ENCODE measurements at regions not wholly inside any gene's neighbourhood (a gene's known extent, or its start where the extent isn't known, plus 50 kb on each side); places are given as distances from the start of the nearest gene placed in this dataset.

GRCh38 chr4:37068580-37068979 is 176.0 kb upstream of the NWD2 start:
- no peak for DNase-seq (ENCODE audit: low read depth)

- no peak for DNase-seq (ENCODE audit: low read depth)
Measured at GRCh38 chr4:37070041-37070440, 174.5 kb upstream of the NWD2 start.

- DNase-seq (ENCODE audit: low read depth) = no peak
Measured at GRCh38 chr4:37071576-37071975, 173.0 kb upstream of the NWD2 start.

GRCh38 chr4:37073226-37073840 is 171.2 kb upstream of the NWD2 start:
- DNase-seq (ENCODE audit: low read depth) = peak; percentile 77

- peak; percentile 61 for DNase-seq (ENCODE audit: low read depth)
Measured at GRCh38 chr4:37082912-37083311, 161.6 kb upstream of the NWD2 start.

- DNase-seq (ENCODE audit: low read depth) = peak; percentile 30
Measured at GRCh38 chr4:37095925-37096324, 148.6 kb upstream of the NWD2 start.

- no peak for DNase-seq (ENCODE audit: low read depth)
Measured at GRCh38 chr4:37101182-37101581, 143.4 kb upstream of the NWD2 start.

GRCh38 chr4:37101686-37102085 is 142.9 kb upstream of the NWD2 start:
- no peak for DNase-seq (ENCODE audit: low read depth)

GRCh38 chr4:37109756-37110155 is 134.8 kb upstream of the NWD2 start:
- no peak for DNase-seq (ENCODE audit: low read depth)

GRCh38 chr4:37124800-37125199 is 119.7 kb upstream of the NWD2 start:
- DNase-seq (ENCODE audit: low read depth) = no peak

- no peak for DNase-seq (ENCODE audit: low read depth)
Measured at GRCh38 chr4:37126051-37126450, 118.5 kb upstream of the NWD2 start.

- no peak for DNase-seq (ENCODE audit: low read depth)
Measured at GRCh38 chr4:37130465-37130864, 114.1 kb upstream of the NWD2 start.

- DNase-seq (ENCODE audit: low read depth) = no peak
Measured at GRCh38 chr4:37132351-37132974, 112.1 kb upstream of the NWD2 start.

- DNase-seq (ENCODE audit: low read depth) = peak; percentile 31
Measured at GRCh38 chr4:37132975-37133360, 111.6 kb upstream of the NWD2 start.

- no peak for DNase-seq (ENCODE audit: low read depth)
Measured at GRCh38 chr4:37138019-37138653, 106.4 kb upstream of the NWD2 start.

GRCh38 chr4:37138789-37139188 is 105.8 kb upstream of the NWD2 start:
- no peak for DNase-seq (ENCODE audit: low read depth)

- no peak for DNase-seq (ENCODE audit: low read depth)
Measured at GRCh38 chr4:37139987-37140386, 104.6 kb upstream of the NWD2 start.

- no peak for DNase-seq (ENCODE audit: low read depth)
Measured at GRCh38 chr4:37146260-37146659, 98.3 kb upstream of the NWD2 start.

GRCh38 chr4:37157476-37158167 is 86.9 kb upstream of the NWD2 start:
- no peak for DNase-seq (ENCODE audit: low read depth)

GRCh38 chr4:37160653-37161052 is 83.9 kb upstream of the NWD2 start:
- DNase-seq (ENCODE audit: low read depth) = no peak

- DNase-seq (ENCODE audit: low read depth) = no peak
Measured at GRCh38 chr4:37165844-37166243, 78.7 kb upstream of the NWD2 start.

- DNase-seq (ENCODE audit: low read depth) = no peak
Measured at GRCh38 chr4:37169956-37170355, 74.6 kb upstream of the NWD2 start.
